GM12891 (cell line): ENCODE measurements at regions not wholly inside any gene's neighbourhood (a gene's known extent, or its start where the extent isn't known, plus 50 kb on each side); places are given as distances from the start of the nearest gene placed in this dataset.

Experiments used
- DNase-seq: peaks from one replicate; pipeline ENCODE4 v3.0.0; 2011; ENCODE audit warnings: low spot score; ENCODE audit not compliant: insufficient read length
- FAIRE-seq: peaks from 2 replicates; lab custom pipeline; 2011; peaks lifted over from hg19 to GRCh38; lab: Jason Lieb, UNC
- PAX5 ChIP-seq: IDR thresholded peaks from 2 replicates; pipeline ENCODE4 v1.6.1; 2011; ENCODE audit warnings: low read length, moderate library complexity, mild to moderate bottlenecking; ENCODE audit not compliant: insufficient read depth, severe bottlenecking
- POLR2A ChIP-seq: IDR thresholded peaks from 2 replicates; pipeline ENCODE4 v1.6.1; 2011; ENCODE audit warnings: low read depth, low read length, control low read depth
- POLR2AphosphoS5 ChIP-seq: IDR thresholded peaks from 2 replicates; pipeline ENCODE4 v1.6.1; 2011; ENCODE audit warnings: low read depth, low read length, control low read depth
- POU2F2 ChIP-seq: IDR thresholded peaks from 2 replicates; pipeline ENCODE4 v1.6.1; 2011; ENCODE audit warnings: low read depth, mild to moderate bottlenecking, control low read depth, low read length, moderate library complexity
- SPI1 ChIP-seq: IDR thresholded peaks from 2 replicates; pipeline ENCODE4 v1.6.1; 2011; ENCODE audit warnings: low read depth, low read length, control low read depth
- TAF1 ChIP-seq: IDR thresholded peaks from 2 replicates; pipeline ENCODE4 v1.6.1; 2011; ENCODE audit warnings: low read depth, low read length, control low read depth

DNA sequence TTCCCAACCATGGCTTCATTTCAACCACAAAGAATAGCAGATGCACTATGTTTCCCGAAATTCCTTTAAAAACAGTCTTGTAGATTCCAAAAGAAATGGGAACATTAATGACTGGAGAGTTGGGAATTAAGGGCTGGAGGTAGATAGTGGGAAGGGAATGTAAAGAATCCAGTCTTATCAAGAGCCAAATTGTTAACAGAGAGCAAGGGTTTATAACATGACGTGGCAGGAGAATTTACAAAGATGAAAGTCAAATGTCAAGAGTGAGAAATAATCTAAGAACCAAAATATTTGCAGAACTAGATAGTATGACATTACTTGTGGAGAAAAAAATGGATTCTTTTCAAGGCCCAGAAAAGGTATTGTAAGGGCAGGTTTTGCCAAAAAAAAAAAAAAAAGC, 200.9 kb downstream of the GRIN2B start:
- TF ChIP-seq SPI1, result no peak
- TF ChIP-seq POLR2A, result no peak
- TF ChIP-seq PAX5, result no peak
- no peak for TF ChIP-seq POU2F2
- no peak for FAIRE-seq
- DNase-seq, result no peak

DNA sequence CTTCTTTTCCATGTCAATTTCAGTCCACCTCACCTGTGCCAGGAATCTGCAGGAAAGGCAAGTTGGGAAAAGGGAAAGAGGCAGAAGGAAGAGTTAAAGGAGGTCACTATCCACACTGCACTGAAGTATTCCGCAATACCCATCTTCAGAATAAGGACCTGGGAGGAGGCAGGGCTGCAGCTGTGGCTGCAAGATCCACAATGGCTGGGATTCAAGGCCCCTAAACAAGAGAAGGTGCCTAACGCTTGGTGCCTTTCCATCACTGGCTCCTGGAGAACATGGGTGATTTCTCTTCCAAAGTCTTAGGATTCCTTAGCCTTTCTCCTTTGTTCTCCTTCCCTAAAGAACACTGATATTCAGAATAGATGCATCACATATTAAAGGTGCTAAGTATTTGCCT, 204.0 kb downstream of the GRIN2B start:
- no peak for DNase-seq
- no peak for FAIRE-seq
- TF ChIP-seq TAF1 (no peak), POLR2A (no peak), POLR2AphosphoS5 (no peak), PAX5 (no peak), SPI1 (no peak), POU2F2 (no peak)

DNA sequence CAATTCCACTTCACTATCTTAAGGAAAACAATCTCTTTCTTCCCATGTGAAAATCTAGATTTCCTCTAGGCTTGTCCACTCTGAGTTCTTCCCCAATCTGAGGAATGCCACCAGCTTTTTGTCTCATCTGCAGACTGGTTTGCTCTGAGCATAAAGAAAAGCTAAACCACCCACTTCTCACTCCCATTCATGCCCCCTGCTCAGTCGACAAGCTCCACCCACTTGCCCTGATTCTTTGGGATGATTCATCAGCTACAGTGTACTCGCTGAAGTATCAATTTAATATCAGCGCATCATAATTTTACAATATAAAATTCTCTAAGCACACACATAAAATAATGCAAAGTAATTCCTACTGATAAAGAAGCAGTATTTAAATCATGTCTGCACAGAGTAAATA, 209.1 kb downstream of the GRIN2B start:
- no peak for FAIRE-seq

DNA sequence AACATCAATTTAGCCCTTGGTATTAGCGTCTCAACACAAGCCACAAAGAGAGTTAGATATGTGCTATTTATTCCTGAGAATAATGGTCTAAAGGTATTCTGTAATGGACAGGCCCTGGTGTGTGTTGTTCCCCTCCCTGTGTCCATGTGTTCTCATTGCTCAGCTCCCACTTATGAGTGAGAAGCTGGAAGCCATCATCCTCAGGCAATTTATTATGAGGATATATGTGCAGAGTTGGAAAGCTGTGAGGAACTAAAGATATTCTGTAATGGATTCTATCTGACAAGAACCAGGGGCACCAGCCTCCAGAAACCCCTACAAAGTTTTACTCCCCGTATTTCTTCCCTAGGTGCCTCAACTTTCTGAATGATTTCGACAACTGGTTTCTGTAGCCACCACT, 210.8 kb downstream of the GRIN2B start:
- TF ChIP-seq PAX5 (no peak), SPI1 (no peak), POU2F2 (no peak), POLR2AphosphoS5 (no peak), POLR2A (no peak), TAF1 (no peak)
- DNase-seq, result no peak
- FAIRE-seq, result no peak

More for the DNA sequence above, 209.1 kb downstream of the GRIN2B start:
- no peak for TF ChIP-seq POLR2AphosphoS5
- TF ChIP-seq POU2F2, result no peak
- TF ChIP-seq TAF1, result no peak
- no peak for TF ChIP-seq SPI1
- TF ChIP-seq POLR2A, result no peak
- TF ChIP-seq PAX5, result no peak
- DNase-seq, result no peak

DNA sequence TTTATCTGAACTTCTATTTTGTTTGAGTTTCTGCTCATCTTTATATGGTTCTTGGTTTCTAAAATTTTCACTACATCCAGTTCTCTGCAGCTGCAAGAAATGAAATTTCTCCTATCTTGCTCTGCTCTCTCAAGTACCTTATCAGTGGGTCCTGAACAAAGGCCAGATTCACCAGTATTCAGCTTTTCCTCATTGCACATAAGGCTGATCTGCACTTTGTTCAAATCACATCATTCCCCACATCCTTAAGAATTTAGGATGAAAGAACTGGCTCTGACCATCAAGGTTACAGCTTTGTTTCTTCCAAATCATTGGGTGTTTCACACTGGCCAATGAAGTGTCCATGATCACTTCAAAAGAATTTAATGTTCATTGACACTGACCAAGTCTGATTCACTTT, 211.4 kb downstream of the GRIN2B start:
- FAIRE-seq, result no peak

DNA sequence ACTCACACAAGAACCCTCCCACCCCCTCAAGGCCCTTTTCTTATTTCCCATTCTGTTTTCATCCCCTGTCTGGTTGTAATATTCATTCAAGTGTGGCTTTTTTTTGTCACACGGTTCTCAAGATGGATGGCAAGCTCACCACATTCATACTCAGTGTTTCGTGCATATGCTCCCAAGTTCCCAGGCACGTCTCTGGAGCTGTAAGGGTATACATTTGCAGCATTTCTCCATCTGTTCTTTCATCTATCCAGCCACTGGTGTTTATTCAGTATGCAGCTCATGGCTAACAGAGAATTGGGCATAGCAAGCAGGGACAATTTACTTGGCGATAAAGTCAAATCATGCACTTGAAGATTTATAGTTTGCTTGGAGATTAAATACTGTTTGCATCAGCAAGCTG, 212.1 kb downstream of the GRIN2B start:
- DNase-seq, result no peak
- TF ChIP-seq POLR2A, result no peak
- TF ChIP-seq PAX5, result no peak
- TF ChIP-seq POLR2AphosphoS5, result no peak
- TF ChIP-seq POU2F2, result no peak
- no peak for TF ChIP-seq SPI1
- no peak for TF ChIP-seq TAF1
- no peak for FAIRE-seq

More for the DNA sequence above, 211.4 kb downstream of the GRIN2B start:
- TF ChIP-seq PAX5, result no peak
- no peak for TF ChIP-seq POLR2AphosphoS5
- TF ChIP-seq SPI1, result no peak
- no peak for TF ChIP-seq POU2F2
- TF ChIP-seq TAF1, result no peak
- TF ChIP-seq POLR2A, result no peak
- DNase-seq, result no peak

DNA sequence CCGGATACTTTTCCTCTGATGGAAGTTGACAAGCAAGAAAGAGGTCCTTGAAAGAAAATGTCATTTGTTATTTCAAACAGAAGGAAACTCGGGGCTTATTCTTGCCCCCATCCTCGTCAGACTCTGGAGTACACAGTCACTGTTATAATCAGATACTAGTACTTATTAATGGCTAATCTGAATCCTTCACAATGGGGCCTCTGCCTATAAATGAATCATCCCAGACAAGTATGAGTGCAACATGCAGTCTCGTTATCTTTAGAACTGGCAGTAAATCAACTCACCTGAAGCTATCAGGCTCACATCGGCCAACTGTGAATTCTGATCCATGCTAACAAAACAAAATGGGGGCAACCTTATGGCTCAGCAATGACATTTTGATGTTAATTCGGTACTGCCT, 216.7 kb downstream of the GRIN2B start:
- DNase-seq, result no peak
- FAIRE-seq, result no peak
- TF ChIP-seq POLR2A (no peak), POU2F2 (no peak), TAF1 (no peak), SPI1 (no peak), PAX5 (no peak), POLR2AphosphoS5 (no peak)

DNA sequence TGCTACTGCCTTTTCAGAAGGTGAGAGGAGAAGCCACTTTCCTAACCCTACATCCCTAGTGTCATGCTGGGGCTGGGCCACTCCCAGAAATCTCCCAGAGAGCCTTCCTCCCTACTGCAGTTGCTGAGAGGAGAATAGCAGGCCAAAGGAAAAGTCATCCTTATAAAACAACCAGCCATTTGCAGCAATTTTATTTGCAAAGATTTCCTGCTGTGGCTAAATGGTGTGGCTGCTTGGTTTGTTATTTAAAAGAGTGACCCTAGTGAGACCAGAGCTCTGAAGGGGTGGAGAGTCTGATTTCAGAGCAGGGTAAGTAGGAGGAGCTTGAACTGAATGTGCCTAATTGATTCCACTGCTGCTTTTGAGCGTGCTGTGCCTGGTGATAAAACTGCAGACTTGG, 232.0 kb downstream of the GRIN2B start:
- no peak for TF ChIP-seq PAX5
- TF ChIP-seq POLR2AphosphoS5, result no peak
- no peak for TF ChIP-seq TAF1
- no peak for TF ChIP-seq POLR2A
- TF ChIP-seq SPI1, result no peak
- TF ChIP-seq POU2F2, result no peak
- DNase-seq (no peak), FAIRE-seq (no peak)

DNA sequence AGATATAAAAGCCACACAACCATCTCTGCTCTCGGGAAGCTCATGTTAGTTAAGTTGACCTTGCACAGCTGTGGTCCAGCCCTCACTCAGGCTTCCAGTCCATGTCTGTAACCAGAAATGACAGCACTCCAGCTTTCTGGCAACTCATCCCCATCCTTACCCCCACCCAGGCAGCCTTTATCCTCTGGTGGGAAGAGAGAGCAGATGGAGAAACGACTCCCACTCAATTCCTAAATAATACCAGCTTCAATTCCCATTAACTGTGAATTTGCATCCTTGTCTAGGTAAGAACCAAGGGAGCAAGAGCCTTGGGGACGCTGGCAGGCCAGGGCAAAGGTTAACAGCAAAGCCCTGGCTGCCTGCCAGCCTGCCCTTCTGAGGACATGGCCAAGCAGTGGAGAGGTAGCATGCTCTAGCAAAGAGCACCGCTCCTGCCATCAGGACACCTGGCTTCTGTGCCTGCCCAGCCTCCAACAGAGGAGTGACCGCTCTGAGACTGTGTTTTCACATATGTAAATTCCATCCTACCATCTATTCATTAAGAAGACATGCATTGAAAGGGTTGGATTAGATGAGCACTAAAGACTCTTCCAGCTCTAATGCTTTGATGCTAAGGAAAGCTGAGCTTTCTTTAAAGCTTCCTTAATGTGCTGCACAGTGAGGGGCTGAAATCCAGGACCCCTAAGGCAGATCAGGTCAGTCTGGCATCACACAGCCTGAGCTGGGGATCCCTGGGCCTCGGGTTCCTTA, 236.1 kb downstream of the GRIN2B start:
- no peak for FAIRE-seq
- TF ChIP-seq TAF1, result no peak
- no peak for TF ChIP-seq POLR2A
- no peak for TF ChIP-seq POLR2AphosphoS5
- no peak for TF ChIP-seq SPI1
- no peak for TF ChIP-seq PAX5
- no peak for TF ChIP-seq POU2F2

More for the DNA sequence above, 236.1 kb downstream of the GRIN2B start:
- no peak for DNase-seq
